KMS-11 (cell line): ENCODE measurements at regions not wholly inside any gene's neighbourhood (a gene's known extent, or its start where the extent isn't known, plus 50 kb on each side); places are given as distances from the start of the nearest gene placed in this dataset.

ENCODE experiments used
- H2AFZ ChIP-seq: fragments of 200-600 bp; sonication (generic); 2 replicates; pipeline ENCODE4 v1.6.1; 2016; ENCODE audit warnings: antibody characterized with exemption, mixed run types, low read depth
- H3K27ac ChIP-seq: fragments of 200-600 bp; sonication (generic); 2 replicates; pipeline ENCODE4 v1.6.1; 2016; ENCODE audit warnings: mild to moderate bottlenecking, mixed run types
- H3K27me3 ChIP-seq: fragments of 200-600 bp; sonication (generic); 2 replicates; pipeline ENCODE4 v1.6.1; 2017; ENCODE audit warnings: mild to moderate bottlenecking, low read depth, mixed run types, moderate library complexity; ENCODE audit not compliant: insufficient read depth
- H3K36me3 ChIP-seq: fragments of 200-600 bp; sonication (generic); 2 replicates; pipeline ENCODE4 v1.6.1; 2017; ENCODE audit warnings: mild to moderate bottlenecking, mixed run types; ENCODE audit not compliant: insufficient read depth
- H3K4me1 ChIP-seq: fragments of 200-600 bp; sonication (generic); 2 replicates; pipeline ENCODE4 v1.6.1; 2016; ENCODE audit warnings: mild to moderate bottlenecking, low read depth, mixed run types; ENCODE audit not compliant: poor library complexity, severe bottlenecking
- H3K4me2 ChIP-seq: fragments of 200-600 bp; sonication (generic); 2 replicates; pipeline ENCODE4 v1.7.0; 2016; ENCODE audit warnings: mild to moderate bottlenecking, mixed run types
- H3K4me3 ChIP-seq: fragments of 200-600 bp; sonication (generic); IDR thresholded peaks from 2 replicates; pipeline ENCODE4 v1.6.1; 2017; ENCODE audit warnings: low read depth, low read length, mixed read lengths; ENCODE audit not compliant: insufficient read depth
- H3K79me2 ChIP-seq: fragments of 200-600 bp; sonication (generic); 2 replicates; pipeline ENCODE4 v1.6.1; 2016; ENCODE audit warnings: low read depth, mixed run types; ENCODE audit not compliant: insufficient read depth
- H3K9ac ChIP-seq: fragments of 200-600 bp; sonication (generic); 2 replicates; pipeline ENCODE4 v1.6.1; 2016; ENCODE audit warnings: mild to moderate bottlenecking, mixed run types
- H4K20me1 ChIP-seq: fragments of 200-600 bp; sonication (generic); 2 replicates; pipeline ENCODE4 v1.6.1; 2016; ENCODE audit warnings: mild to moderate bottlenecking, mixed run types; ENCODE audit not compliant: insufficient read depth
- CTCF ChIP-seq: fragments of 200-600 bp; sonication (generic); conservative IDR thresholded peaks from 2 replicates; pipeline ENCODE4 v1.6.1; 2017; ENCODE audit warnings: low read depth, mild to moderate bottlenecking, antibody characterized with exemption, low read length, moderate library complexity, mixed read lengths

GRCh38 chr6:170124150-170124549 lies 166.7 kb downstream of the DLL1 start:
- Histone ChIP-seq H3K4me3 (no peak overlapping the region), H3K4me2 (no peak overlapping the region), H4K20me1 (no peaks in the 10 kb centered on the region), H3K4me1 (no peaks in the 10 kb centered on the region), H3K27me3 (no peaks in the 10 kb centered on the region; the same call in 1 of the 2 replicates), H3K36me3 (no peaks in the 10 kb centered on the region), H3K79me2 (no peaks in the 10 kb centered on the region), H2AFZ (no peak overlapping the region), H3K27ac (no peak overlapping the region), H3K9ac (no peak overlapping the region)
- TF ChIP-seq CTCF, result no peak

GRCh38 chr6:170122651-170123050 lies 168.2 kb downstream of the DLL1 start:
- no peaks in the 10 kb centered on the region for H3K4me1 ChIP-seq
- no peaks in the 10 kb centered on the region for H3K79me2 ChIP-seq
- H4K20me1 ChIP-seq, result no peaks in the 10 kb centered on the region
- no peak overlapping the region for H2AFZ ChIP-seq
- no peaks in the 10 kb centered on the region for H3K36me3 ChIP-seq
- no peak overlapping the region for H3K9ac ChIP-seq
- no peak for TF ChIP-seq CTCF
- no peaks in the 10 kb centered on the region; the same call in 1 of the 2 replicates for H3K27me3 ChIP-seq
- H3K4me3 ChIP-seq, result no peak overlapping the region
- no peak overlapping the region for H3K27ac ChIP-seq
- no peak overlapping the region for H3K4me2 ChIP-seq

- Histone ChIP-seq H3K4me2 (no peak overlapping the region), H4K20me1 (no peaks in the 10 kb centered on the region), H3K27ac (no peak overlapping the region), H3K36me3 (no peaks in the 10 kb centered on the region), H3K79me2 (no peaks in the 10 kb centered on the region), H3K4me3 (no peak overlapping the region), H3K9ac (no peak overlapping the region), H3K4me1 (no peaks in the 10 kb centered on the region), H3K27me3 (no peaks in the 10 kb centered on the region), H2AFZ (no peak overlapping the region)
- TF ChIP-seq CTCF, result no peak
Measured at GRCh38 chr6:170117111-170117972, 173.5 kb downstream of the DLL1 start.

GRCh38 chr6:170116636-170117035 lies 174.2 kb downstream of the DLL1 start:
- no peak overlapping the region for H3K27ac ChIP-seq

More at GRCh38 chr6:170116636-170117035, 174.2 kb downstream of the DLL1 start:
- Histone ChIP-seq H3K4me1 (no peaks in the 10 kb centered on the region), H3K4me2 (no peak overlapping the region), H4K20me1 (no peaks in the 10 kb centered on the region), H3K9ac (no peak overlapping the region), H3K36me3 (no peaks in the 10 kb centered on the region), H3K27me3 (no peaks in the 10 kb centered on the region), H3K4me3 (no peak overlapping the region), H3K79me2 (no peaks in the 10 kb centered on the region), H2AFZ (no peak overlapping the region)
- no peak for TF ChIP-seq CTCF
